ENCODE measurements at regions not wholly inside any gene's neighbourhood (a gene's known extent, or its start where the extent isn't known, plus 50 kb on each side); places are given as distances from the start of the nearest gene placed in this dataset.
"Not testable (repeated sequence)": the region's sequence is repeated elsewhere in the genome, so short reads cannot be mapped to it uniquely, and the experiment has no call there.

DNA sequence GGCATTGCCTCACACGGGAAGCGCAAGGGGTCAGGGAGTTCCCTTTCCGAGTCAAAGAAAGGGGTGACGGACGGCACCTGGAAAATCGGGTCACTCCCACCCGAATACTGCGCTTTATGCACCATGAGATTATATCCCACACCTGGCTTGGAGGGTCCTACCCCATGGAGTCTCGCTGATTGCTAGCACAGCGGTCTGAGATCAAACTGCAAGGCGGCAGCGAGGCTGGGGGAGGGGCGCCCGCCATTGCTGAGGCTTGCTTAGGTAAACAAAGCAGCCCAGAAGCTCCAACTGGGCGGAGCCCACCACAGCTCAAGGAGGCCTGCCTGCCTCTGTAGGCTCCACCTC, 145.1 kb upstream of the BCL6 start:
- H3K36me3 Mint-ChIP-seq; DNase-seq (ENCODE audit: low spot score in 2 of 2); ATAC-seq; H3K27ac Mint-ChIP-seq; H3K4me1 Mint-ChIP-seq; H3K9me3 Mint-ChIP-seq; H3K4me3 Mint-ChIP-seq: not testable (repeated sequence)

- DNase-seq (ENCODE audit: low spot score in 2 of 2): no peak
- no peaks in the 10 kb centered on the region for H3K9me3 Mint-ChIP-seq
- peaks cover 14% of the 10 kb centered on the region for H3K4me1 Mint-ChIP-seq
- no peak overlapping the region for H3K27ac Mint-ChIP-seq
- ATAC-seq: no peak
- H3K36me3 Mint-ChIP-seq: no peaks in the 10 kb centered on the region
- no peak overlapping the region for H3K4me3 Mint-ChIP-seq
These were observed 151.4 kb upstream of the BCL6 start for GRCh38 chr3:187896646-187897045.

GRCh38 chr3:187899246-187899645, 154.0 kb upstream of the BCL6 start:
- H3K36me3 Mint-ChIP-seq: no peaks in the 10 kb centered on the region
- DNase-seq (ENCODE audit: low spot score in 2 of 2) (no peak), ATAC-seq (no peak)
- no peak overlapping the region for H3K27ac Mint-ChIP-seq
- H3K4me3 Mint-ChIP-seq: no peak overlapping the region
- H3K4me1 Mint-ChIP-seq: peaks cover 18% of the 10 kb centered on the region
- no peaks in the 10 kb centered on the region for H3K9me3 Mint-ChIP-seq

GRCh38 chr3:187900993-187901755, 155.9 kb upstream of the BCL6 start:
- ATAC-seq (peak; percentile 73), DNase-seq (ENCODE audit: low spot score in 2 of 2) (no peak)
- Mint-ChIP-seq H3K36me3 (no peaks in the 10 kb centered on the region), H3K9me3 (no peaks in the 10 kb centered on the region), H3K4me1 (peaks cover 18% of the 10 kb centered on the region), H3K27ac (no peak overlapping the region), H3K4me3 (no peak overlapping the region)

- DNase-seq (ENCODE audit: low spot score in 2 of 2) (no peak), ATAC-seq (no peak)
- Mint-ChIP-seq H3K4me1 (peaks cover 18% of the 10 kb centered on the region), H3K36me3 (no peaks in the 10 kb centered on the region), H3K9me3 (no peaks in the 10 kb centered on the region), H3K27ac (no peak overlapping the region), H3K4me3 (no peak overlapping the region)
These were observed 156.8 kb upstream of the BCL6 start for GRCh38 chr3:187902041-187902471.

DNA sequence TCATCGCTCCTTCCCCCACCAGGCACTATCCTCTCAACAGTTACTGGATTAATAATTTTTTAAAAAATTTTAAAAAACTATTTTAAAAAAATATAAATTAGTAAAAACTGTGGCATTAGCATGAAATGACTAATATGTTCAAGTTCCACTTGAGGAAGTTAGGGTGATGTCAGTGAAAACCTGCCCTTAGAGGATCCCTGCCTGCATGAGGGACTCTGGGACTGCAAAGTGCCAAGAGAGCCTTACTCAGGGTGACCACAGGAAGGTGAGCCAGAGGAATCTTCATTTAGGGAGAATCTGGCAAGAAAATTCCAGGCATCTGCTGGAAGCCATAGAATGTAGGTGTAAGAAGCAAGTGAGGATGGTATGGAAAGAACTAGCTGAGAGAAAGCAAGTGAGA, 157.7 kb upstream of the BCL6 start:
- no peak overlapping the region for H3K4me3 Mint-ChIP-seq
- H3K4me1 Mint-ChIP-seq: peaks cover 18% of the 10 kb centered on the region
- H3K27ac Mint-ChIP-seq: no peak overlapping the region
- no peaks in the 10 kb centered on the region for H3K9me3 Mint-ChIP-seq
- H3K36me3 Mint-ChIP-seq: no peaks in the 10 kb centered on the region
- DNase-seq (ENCODE audit: low spot score in 2 of 2): no peak
- no peak for ATAC-seq

- Mint-ChIP-seq H3K4me3 (no peak overlapping the region), H3K27ac (no peak overlapping the region), H3K36me3 (no peaks in the 10 kb centered on the region), H3K9me3 (no peaks in the 10 kb centered on the region), H3K4me1 (peaks cover 14% of the 10 kb centered on the region)
- DNase-seq (ENCODE audit: low spot score in 2 of 2): no peak
- ATAC-seq: no peak
These were observed 158.4 kb upstream of the BCL6 start for GRCh38 chr3:187903697-187904096.

DNA sequence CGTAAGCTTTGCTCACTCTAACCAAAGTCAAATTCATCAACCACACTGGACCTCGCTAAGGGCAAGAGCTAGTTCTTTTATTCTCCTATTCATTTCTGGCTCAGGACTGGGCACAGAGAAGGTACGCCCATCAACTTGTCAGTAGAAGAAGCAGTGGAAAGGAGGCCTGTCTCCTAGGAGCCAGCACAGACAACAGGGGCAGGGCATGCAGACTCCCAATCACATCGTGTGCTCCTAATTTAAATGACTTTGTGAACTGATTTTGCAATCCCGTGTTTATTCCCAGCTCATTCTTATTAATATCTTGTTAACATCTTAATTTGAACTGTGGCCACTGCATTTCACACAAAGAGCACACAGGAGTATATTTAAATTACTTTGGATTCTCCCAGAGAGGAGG, 161.1 kb upstream of the BCL6 start:
- Mint-ChIP-seq H3K27ac (no peak overlapping the region), H3K4me3 (no peak overlapping the region), H3K36me3 (no peaks in the 10 kb centered on the region), H3K9me3 (no peaks in the 10 kb centered on the region), H3K4me1 (peaks cover 7% of the 10 kb centered on the region)
- ATAC-seq: no peak
- DNase-seq (ENCODE audit: low spot score in 2 of 2): no peak

DNA sequence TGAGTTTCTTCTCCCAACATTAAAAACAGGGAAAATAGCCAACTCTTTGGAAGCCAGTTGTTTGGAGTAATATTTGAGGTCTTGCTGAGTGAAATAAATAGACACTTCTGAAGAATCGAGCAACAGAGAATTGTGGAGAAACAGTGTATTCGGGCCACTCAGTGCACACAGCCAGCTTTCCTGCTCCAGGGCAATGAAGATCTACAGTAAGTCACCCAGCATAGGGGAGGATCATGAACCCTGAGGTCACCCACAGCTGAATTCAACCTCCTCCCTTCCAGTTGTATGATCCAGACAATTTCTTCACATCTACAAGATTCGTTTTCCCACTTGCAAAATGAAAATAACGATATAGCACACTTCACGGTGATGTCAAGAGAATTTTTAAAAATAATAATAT, 161.7 kb upstream of the BCL6 start:
- ATAC-seq: no peak
- Mint-ChIP-seq H3K4me1 (peaks cover 2% of the 10 kb centered on the region), H3K36me3 (no peaks in the 10 kb centered on the region)

GRCh38 chr3:187909866-187910265, 164.6 kb upstream of the BCL6 start:
- no peak overlapping the region for H3K4me3 Mint-ChIP-seq
- H3K9me3 Mint-ChIP-seq: no peaks in the 10 kb centered on the region
- no peaks in the 10 kb centered on the region for H3K36me3 Mint-ChIP-seq
- H3K27ac Mint-ChIP-seq: no peak overlapping the region
- no peak for DNase-seq (ENCODE audit: low spot score in 2 of 2)
- peaks cover 7% of the 10 kb centered on the region for H3K4me1 Mint-ChIP-seq
- no peak for ATAC-seq

More for the DNA sequence above, 161.7 kb upstream of the BCL6 start:
- DNase-seq (ENCODE audit: low spot score in 2 of 2): no peak
- Mint-ChIP-seq H3K9me3 (no peaks in the 10 kb centered on the region), H3K27ac (no peak overlapping the region), H3K4me3 (no peak overlapping the region)

GRCh38 chr3:187912007-187912406, 166.7 kb upstream of the BCL6 start:
- no peak for DNase-seq (ENCODE audit: low spot score in 2 of 2)
- no peaks in the 10 kb centered on the region for H3K36me3 Mint-ChIP-seq
- H3K4me3 Mint-ChIP-seq: no peak overlapping the region
- H3K27ac Mint-ChIP-seq: no peak overlapping the region
- H3K4me1 Mint-ChIP-seq: peaks cover 13% of the 10 kb centered on the region
- ATAC-seq: no peak
- H3K9me3 Mint-ChIP-seq: no peaks in the 10 kb centered on the region

DNA sequence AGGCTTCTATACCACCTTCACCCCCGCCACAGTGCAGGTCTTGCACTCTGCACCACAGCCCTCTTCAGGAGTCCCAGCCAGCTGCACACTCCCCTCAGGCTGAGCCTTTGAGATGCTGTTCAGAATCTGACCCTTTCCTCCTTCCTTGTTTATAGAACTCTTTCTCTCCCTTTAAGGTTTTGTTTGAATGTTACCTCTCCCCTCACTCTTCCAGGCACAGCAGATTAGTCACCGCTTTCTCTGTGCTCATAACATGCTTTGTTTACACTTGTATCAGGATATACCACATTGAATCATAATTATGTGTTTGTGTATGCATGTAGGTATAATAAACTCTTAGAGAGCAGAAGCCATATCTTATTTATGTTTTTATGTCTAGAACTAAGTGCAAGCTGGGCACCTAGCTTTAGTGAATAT, 168.4 kb upstream of the BCL6 start:
- no peak overlapping the region for H3K27ac Mint-ChIP-seq
- H3K9me3 Mint-ChIP-seq: no peaks in the 10 kb centered on the region
- peaks cover 6% of the 10 kb centered on the region for H3K36me3 Mint-ChIP-seq
- DNase-seq (ENCODE audit: low spot score in 2 of 2) (no peak), ATAC-seq (peak; percentile 74)
- no peak overlapping the region for H3K4me3 Mint-ChIP-seq
- peaks cover 29% of the 10 kb centered on the region for H3K4me1 Mint-ChIP-seq

DNA sequence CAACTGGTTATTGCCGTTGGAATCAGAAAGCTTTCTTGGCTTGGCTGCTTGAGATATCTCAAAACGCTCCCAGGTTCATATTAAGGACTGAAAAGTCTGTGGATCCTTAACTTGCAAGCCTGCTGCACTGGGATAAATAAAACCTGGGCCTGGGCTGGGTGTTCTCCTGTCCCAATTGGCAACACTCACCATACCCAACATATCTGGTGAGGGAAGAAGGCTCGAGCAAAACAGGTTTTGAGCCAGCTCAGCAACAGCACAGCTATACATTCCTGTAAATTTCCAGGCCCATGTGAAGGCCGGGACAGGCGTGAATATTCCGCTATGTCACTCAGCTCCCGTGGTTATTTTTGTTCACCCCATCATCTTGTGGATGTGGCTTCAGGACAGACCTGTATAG, 169.0 kb upstream of the BCL6 start:
- no peak for ATAC-seq
- H3K36me3 Mint-ChIP-seq: peaks cover 6% of the 10 kb centered on the region
- no peak for DNase-seq (ENCODE audit: low spot score in 2 of 2)
- peaks cover 35% of the 10 kb centered on the region for H3K4me1 Mint-ChIP-seq
- no peaks in the 10 kb centered on the region for H3K9me3 Mint-ChIP-seq
- no peak overlapping the region for H3K27ac Mint-ChIP-seq
- H3K4me3 Mint-ChIP-seq: no peak overlapping the region

GRCh38 chr3:187916072-187916471, 170.8 kb upstream of the BCL6 start:
- peaks cover 50% of the 10 kb centered on the region for H3K4me1 Mint-ChIP-seq
- H3K9me3 Mint-ChIP-seq: no peaks in the 10 kb centered on the region
- no peak for DNase-seq (ENCODE audit: low spot score in 2 of 2)
- H3K36me3 Mint-ChIP-seq: peaks cover 6% of the 10 kb centered on the region
- no peak overlapping the region for H3K27ac Mint-ChIP-seq
- no peak for ATAC-seq
- no peak overlapping the region for H3K4me3 Mint-ChIP-seq

DNA sequence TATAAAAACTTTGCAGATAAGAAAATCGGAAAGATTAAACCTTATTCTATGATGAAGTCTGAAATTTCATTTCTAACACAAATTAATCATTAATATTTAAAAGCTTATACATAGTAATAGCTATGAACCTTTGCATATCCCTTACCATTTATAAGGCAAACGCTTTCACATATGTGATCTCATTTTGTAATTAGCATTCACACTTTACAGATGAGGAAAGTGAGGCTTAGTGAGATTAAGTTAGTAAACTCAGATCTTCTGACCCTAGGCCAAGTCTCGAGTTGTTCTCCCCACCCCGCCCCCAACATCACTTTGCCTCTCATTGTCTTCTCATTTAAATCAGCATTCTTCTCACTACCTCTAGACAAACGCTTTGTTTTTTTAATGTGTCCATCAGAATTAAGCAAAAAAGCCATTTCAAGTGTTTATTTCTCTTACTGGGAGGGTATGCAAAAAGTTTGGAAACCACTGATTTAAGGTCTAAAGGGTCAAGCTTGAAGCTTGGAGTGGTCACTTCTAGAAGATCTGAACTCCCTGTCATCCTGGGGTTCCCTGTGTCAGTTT, 172.9 kb upstream of the BCL6 start:
- peak overlapping the region; percentile 86 for H3K27ac Mint-ChIP-seq
- ATAC-seq (no peak), DNase-seq (ENCODE audit: low spot score in 2 of 2) (no peak)
- peaks cover 68% of the 10 kb centered on the region for H3K4me1 Mint-ChIP-seq
- H3K4me3 Mint-ChIP-seq: peak overlapping the region; percentile 64
- H3K9me3 Mint-ChIP-seq: no peaks in the 10 kb centered on the region
- peaks cover 7% of the 10 kb centered on the region for H3K36me3 Mint-ChIP-seq

DNA sequence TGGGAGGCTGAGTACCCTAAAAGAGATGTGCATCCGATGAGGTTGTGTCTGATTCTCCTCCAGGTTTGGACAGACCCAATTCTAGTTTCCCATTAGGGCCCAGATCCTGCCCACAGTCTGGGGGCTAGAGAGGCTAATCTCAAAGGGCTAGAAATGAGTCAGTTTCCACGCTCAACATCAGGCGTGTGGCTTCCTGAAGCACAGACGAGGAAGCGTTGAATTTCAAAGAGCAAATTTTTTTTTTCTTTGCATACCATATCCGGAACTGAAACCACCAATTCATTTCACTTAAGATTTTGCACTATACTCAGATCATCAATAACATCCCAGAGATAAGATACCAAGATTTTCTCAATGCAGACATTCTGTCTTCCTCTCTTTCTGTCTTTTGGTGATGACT, 173.8 kb upstream of the BCL6 start:
- Mint-ChIP-seq H3K4me1 (peaks cover 67% of the 10 kb centered on the region), H3K4me3 (peak overlapping the region; percentile 64), H3K27ac (peak overlapping the region; percentile 86), H3K9me3 (no peaks in the 10 kb centered on the region), H3K36me3 (peaks cover 13% of the 10 kb centered on the region)
- ATAC-seq (peak; percentile 74), DNase-seq (ENCODE audit: low spot score in 2 of 2) (peak; percentile 18 to 81)
